Astrocyte of the spinal cord (primary cell): ENCODE measurements at regions not wholly inside any gene's neighbourhood (a gene's known extent, or its start where the extent isn't known, plus 50 kb on each side); places are given as distances from the start of the nearest gene placed in this dataset.

Source experiments
- DNase-seq: peaks from one replicate; pipeline ENCODE4 v3.0.0; 2011; ENCODE audit warnings: low read depth, low spot score
- H3K4me3 ChIP-seq: 2 replicates; pipeline ENCODE4 v1.5.1; 2011; ENCODE audit warnings: low read depth, mild to moderate bottlenecking, low read length, moderate library complexity
- CTCF ChIP-seq: IDR thresholded peaks from 2 replicates; pipeline ENCODE4 v1.5.1; 2012; ENCODE audit warnings: low read depth, mild to moderate bottlenecking, low read length, inconsistent platforms
- in situ Hi-C: cut with HindIII; loops from 2 replicates; pipeline ENCODE4 v1.10.0; 2017; ENCODE audit warnings: low sequenced_read_pairs

- in situ Hi-C loops, result no loop called here
- DNase-seq, result no peak
- TF ChIP-seq CTCF, result no peak
- no peak overlapping the region for H3K4me3 ChIP-seq
Measured at GRCh38 chr1:112061901-112062320, 72.4 kb upstream of the KCND3 start.

- no peak for DNase-seq
- TF ChIP-seq CTCF, result no peak
- in situ Hi-C loops, result no loop called here
- no peak overlapping the region for H3K4me3 ChIP-seq
Measured at GRCh38 chr1:112063781-112064728, 74.6 kb upstream of the KCND3 start.

- in situ Hi-C loops, result no loop called here
- no peak for DNase-seq
- TF ChIP-seq CTCF, result no peak
- H3K4me3 ChIP-seq, result no peak overlapping the region
Measured at GRCh38 chr1:112067989-112068388, 78.5 kb upstream of the KCND3 start.

GRCh38 chr1:112070677-112071076 lies 81.2 kb upstream of the KCND3 start:
- no peak for TF ChIP-seq CTCF
- no peak overlapping the region for H3K4me3 ChIP-seq
- in situ Hi-C loops, result no loop called here
- DNase-seq, result no peak

GRCh38 chr1:112074711-112075110 lies 85.2 kb upstream of the KCND3 start:
- in situ Hi-C loops, result no loop called here
- no peak for TF ChIP-seq CTCF
- H3K4me3 ChIP-seq, result no peak overlapping the region
- DNase-seq, result no peak

- H3K4me3 ChIP-seq, result no peak overlapping the region
- TF ChIP-seq CTCF, result no peak
- DNase-seq, result no peak
- in situ Hi-C loops, result no loop called here
Measured at GRCh38 chr1:112075566-112075965, 86.1 kb upstream of the KCND3 start.
